ENCODE measurements at regions not wholly inside any gene's neighbourhood (a gene's known extent, or its start where the extent isn't known, plus 50 kb on each side); places are given as distances from the start of the nearest gene placed in this dataset.
A peak's percentile ranks its signal among the peaks of the same experiment; 100 is the strongest.

DNA sequence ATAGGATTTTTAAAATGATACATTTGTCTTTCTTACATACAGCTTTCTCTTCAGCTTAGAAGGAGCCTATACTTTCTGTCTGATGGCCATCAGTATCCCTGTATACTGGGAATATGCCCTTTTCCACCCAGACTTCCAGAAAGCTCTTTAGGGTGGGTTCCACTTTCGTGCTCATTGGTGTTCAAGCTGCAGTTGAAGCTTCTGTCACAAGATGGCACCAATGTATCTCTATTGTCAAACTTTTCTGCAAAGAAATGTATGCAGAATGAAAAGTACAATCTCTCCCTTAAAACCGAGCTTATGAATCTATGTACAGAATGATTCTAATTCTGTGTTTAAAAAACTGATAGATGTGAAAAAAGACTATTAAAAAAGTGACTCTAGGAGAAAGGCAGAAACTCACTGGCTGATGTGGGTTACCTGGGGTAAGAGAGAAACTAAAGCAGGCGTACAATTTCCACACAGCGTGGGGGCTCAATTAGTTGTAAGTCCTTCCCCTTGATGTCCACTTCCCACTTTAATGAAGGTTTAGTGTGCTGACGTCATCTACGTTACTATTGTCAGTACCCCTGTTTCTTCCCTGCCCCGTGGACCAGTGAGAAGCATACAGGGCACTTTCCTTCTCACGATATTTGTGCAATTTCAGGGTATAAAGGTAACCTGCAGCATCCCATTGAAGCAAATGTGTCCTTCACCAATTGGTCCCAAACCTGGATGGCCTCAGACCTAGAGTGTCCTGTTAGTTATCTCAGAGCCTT lies 57.3 kb upstream of the TCEAL2 start:
- no peak for DNase-seq (ENCODE audit: low read depth, low spot score)
- TF ChIP-seq, protein P1, sequence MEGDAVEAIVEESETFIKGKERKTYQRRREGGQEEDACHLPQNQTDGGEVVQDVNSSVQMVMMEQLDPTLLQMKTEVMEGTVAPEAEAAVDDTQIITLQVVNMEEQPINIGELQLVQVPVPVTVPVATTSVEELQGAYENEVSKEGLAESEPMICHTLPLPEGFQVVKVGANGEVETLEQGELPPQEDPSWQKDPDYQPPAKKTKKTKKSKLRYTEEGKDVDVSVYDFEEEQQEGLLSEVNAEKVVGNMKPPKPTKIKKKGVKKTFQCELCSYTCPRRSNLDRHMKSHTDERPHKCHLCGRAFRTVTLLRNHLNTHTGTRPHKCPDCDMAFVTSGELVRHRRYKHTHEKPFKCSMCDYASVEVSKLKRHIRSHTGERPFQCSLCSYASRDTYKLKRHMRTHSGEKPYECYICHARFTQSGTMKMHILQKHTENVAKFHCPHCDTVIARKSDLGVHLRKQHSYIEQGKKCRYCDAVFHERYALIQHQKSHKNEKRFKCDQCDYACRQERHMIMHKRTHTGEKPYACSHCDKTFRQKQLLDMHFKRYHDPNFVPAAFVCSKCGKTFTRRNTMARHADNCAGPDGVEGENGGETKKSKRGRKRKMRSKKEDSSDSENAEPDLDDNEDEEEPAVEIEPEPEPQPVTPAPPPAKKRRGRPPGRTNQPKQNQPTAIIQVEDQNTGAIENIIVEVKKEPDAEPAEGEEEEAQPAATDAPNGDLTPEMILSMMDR (IDR thresholded peaks at IDR 0.05; ENCODE audit: insufficient read depth, low read length, missing control alignments): peak; percentile 29
- ChIA-PET POLR2A (no interaction called here), CTCF (interaction anchor here (0.9 to 1.3 kb wide), 3 partner anchors 450 to 884 kb away, joined by 3 read pairs; no protein-coding TSS in a partner anchor)
- no peak overlapping the region for H3K4me3 ChIP-seq (ENCODE audit: low read depth, low read length)

DNA sequence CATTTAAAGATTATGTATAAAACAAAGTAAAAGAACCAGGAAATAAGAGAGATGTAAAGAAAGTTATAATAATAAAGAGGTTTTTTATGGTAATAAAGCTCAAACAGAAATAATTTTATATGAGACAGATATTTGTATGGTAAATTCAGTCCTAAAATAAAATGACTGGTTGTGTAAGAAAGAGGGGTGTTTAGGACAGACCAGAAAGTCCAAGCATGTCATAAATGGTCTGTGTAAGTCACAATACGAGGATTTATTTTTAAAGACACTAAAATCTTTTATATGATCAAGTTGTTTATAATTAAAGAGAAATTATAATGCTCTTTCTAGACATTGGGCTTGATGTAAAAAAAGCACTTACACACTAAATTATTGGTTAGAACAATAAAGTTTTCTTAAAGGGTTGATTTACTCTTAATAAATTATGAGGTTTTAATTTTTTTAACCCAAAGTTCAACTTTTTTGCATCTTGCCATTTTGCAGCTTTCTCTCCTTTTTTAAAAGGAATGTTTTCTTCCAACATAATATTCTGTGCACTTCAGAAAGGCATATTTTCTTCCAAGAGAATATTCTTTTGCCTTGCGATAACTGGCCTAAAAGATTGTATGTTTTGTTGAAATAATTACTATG lies 61.9 kb upstream of the TCEAL2 start:
- ChIA-PET CTCF (no interaction called here), POLR2A (no interaction called here)
- no peak overlapping the region for H3K4me3 ChIP-seq (ENCODE audit: low read depth, low read length)
- no peak for DNase-seq (ENCODE audit: low read depth, low spot score)
- TF ChIP-seq, protein P1 (IDR thresholded peaks at IDR 0.05; ENCODE audit: insufficient read depth, low read length, missing control alignments): no peak

DNA sequence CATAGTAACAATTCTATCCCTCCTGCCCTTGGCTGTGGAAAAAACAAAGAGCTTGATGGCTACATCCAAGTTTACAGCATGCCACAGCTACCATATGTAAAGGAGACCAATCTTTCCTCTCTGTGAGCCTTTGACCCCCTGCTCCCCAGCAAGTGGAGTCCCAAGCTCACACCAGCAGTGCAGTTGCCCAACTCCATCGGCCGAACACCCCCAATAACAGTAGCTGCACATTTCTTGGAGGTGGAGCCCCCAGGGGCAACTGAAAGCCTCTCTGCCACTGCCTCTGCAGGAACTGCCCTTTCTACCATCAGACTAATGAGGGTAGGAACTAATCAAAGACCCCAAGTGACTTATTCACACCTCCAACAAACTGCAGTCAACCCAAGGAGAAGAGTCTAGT lies 81.0 kb upstream of the TCEAL2 start:
- POLR2A ChIA-PET: no interaction called here
- no peak for DNase-seq (ENCODE audit: low read depth, low spot score)
- TF ChIP-seq, protein P1 (IDR thresholded peaks at IDR 0.05; ENCODE audit: insufficient read depth, low read length, missing control alignments): no peak
- H3K4me3 ChIP-seq (ENCODE audit: low read depth, low read length): no peak overlapping the region
- CTCF ChIA-PET: no interaction called here

DNA sequence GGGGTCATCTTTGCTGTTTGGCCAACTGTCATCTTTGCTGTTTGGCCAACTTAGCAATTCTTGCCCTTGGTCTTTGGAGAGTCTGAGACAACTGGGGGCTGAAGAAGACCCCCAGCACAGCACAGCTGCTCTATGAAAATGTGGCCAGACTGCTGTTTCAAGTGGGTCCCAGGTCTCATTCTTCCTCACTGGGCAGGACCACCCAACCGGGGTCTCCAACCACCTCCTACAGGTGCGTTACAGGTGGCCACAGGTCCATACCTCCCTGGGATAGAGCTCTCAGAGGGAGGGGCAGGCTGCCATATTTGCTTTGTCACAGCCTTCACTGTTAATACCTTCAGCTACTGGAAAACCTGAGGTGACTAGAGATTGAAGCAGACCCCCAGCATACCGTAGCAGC lies 82.1 kb upstream of the TCEAL2 start:
- H3K4me3 ChIP-seq (ENCODE audit: low read depth, low read length): no peak overlapping the region
- TF ChIP-seq, protein P1 (IDR thresholded peaks at IDR 0.05; ENCODE audit: insufficient read depth, low read length, missing control alignments): no peak
- DNase-seq (ENCODE audit: low read depth, low spot score): no peak
- CTCF ChIA-PET: no interaction called here
- POLR2A ChIA-PET: no interaction called here

DNA sequence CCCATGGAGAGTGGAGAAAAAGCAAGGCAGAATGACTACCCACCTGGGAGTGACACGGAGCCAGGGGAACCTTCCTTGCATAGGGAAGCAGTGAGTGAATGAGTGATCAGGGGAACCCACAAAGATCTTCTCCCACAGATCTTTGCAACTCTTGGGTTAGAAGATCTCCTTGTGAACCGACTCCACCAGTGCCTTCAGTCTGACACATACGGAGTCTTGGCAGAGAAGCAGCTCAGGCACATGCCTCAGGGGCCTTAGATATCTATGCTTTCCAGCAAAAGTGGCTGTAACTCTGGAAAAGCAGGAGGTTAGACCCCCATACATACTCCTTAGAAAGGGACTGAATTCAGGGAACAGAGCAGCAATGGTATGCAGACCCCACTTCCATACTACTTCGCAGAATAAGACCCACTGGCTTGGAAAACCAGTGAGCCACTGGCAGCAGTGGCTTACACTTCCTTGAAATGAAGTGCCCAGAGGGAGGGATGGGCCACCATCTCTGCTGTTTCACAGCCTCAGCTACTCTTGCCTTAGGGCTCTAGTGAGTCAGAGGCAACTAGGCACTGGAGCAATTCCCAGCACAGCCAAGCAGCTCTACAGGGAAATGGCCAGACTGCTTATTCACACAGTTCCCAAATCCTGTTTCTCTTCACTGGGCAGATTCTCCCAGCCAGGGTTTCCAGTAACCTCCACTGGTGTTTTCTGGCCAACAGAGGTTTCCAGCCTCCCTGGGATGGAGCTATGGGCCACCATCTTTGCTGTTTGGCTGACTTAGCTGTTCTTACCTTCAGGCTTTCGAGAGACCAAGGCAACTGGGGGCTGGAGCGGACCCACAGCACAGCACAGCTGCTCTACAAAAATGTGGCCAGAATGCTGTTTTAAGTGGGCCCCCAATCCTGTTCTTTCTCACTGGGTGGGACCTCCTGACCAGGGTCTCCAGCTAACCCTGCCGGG lies 82.8 kb upstream of the TCEAL2 start:
- CTCF ChIA-PET: no interaction called here
- H3K4me3 ChIP-seq (ENCODE audit: low read depth, low read length): no peak overlapping the region
- TF ChIP-seq, protein P1 (IDR thresholded peaks at IDR 0.05; ENCODE audit: insufficient read depth, low read length, missing control alignments): no peak
- POLR2A ChIA-PET: no interaction called here
- DNase-seq (ENCODE audit: low read depth, low spot score): peak; percentile 0

DNA sequence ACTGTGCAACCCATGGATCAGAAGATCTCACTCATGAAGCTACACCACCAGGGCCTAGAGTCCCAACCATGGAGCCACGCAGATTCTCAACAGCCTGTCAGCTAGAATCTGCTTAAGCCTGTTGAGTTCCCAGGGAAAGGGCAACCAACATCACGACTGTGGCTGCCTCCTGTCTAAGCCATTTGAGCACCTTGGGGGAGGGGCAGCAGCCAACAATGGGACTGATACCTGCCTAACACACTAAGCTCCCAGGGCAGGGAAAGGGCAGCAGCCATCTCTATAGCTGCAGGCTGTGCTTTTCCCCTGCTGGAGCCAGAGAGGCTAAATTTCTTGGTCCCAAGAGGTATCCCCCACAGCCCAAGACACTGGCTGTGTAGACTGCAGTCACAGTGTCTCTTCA lies 96.5 kb upstream of the TCEAL2 start:
- DNase-seq (ENCODE audit: low read depth, low spot score): no peak
- TF ChIP-seq, protein P1 (IDR thresholded peaks at IDR 0.05; ENCODE audit: insufficient read depth, low read length, missing control alignments): no peak
- no peak overlapping the region for H3K4me3 ChIP-seq (ENCODE audit: low read depth, low read length)
- ChIA-PET POLR2A (no interaction called here), CTCF (no interaction called here)
